ENCODE measurements at regions not wholly inside any gene's neighbourhood (a gene's known extent, or its start where the extent isn't known, plus 50 kb on each side); places are given as distances from the start of the nearest gene placed in this dataset.

DNA sequence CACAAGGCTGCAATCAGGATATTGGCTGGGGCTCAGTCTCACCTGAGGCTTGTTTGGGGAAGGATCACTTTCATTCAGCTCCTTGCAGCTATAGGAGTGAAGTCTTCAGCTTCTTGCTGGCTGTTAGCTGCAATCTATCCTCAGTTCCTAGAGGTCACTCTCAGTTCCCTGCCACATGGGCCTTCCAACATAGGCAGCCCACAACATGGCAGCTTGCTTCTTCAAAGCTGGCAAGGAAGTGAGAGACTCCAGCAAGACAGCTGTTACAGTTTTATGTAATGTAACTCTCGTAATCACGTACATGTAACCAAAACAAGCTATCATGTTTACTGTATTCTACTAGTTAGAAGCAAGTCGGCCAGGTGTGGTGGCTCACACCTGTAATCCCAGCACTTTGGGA is 226.9 kb downstream of the CDC5L start:
- no peak for DNase-seq

DNA sequence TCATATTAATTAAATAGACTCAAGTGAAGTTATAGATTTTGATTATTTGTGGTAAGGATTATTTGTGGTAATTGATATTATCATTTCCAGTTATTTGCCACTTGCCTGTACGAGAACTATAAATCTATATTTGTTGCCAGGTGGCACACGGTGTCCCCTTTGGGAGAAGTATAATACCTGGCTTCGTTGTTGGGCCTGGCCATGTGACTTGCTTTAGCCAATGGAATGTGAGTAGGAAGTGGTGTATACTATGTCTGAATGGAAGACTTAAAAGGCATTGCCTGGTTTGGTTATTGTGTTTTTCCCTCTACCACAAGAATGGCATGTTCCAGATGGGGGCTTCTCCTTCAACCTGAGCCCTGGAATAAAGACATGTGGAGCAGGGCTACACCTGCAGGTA is 228.1 kb downstream of the CDC5L start:
- DNase-seq: no peak

DNA sequence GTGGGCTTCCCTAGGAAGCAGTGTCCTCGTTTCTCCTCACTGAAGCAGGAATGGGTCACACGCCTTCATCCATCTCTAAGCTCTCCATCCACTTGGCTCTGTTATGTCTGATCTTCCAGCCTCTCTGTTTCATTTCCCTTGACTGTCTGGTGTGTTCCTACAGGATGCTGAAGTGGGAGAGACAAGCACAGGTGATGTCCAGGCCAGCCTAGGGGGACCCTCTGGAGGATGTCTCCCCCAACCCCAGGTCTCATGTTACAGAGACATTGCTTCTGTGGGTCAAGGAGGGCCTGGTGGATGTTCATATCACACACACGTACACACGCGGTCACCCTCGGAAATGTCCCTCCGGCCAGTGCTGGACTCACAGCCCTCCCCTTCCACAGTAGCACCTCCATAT is 229.9 kb downstream of the CDC5L start:
- no peak for DNase-seq

DNA sequence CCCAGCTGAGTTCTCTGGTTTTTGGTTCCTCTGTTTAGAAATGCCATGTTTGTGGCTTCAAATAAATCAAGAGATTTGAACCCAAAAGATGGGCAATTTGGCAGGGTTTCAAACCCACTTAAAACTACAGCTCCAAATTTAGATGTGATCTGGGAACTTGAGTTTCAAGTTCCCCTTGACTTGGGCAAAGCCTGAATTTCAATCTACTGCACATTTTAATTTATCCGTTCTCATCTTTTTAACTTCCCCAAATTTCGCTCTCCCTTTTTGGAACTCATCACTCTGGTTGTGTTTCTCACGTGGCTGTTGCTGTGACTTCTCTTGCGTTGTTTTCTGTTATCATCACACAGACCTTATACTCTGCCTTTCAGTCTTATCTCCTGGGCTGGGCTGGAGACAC is 230.9 kb downstream of the CDC5L start:
- no peak for DNase-seq

DNA sequence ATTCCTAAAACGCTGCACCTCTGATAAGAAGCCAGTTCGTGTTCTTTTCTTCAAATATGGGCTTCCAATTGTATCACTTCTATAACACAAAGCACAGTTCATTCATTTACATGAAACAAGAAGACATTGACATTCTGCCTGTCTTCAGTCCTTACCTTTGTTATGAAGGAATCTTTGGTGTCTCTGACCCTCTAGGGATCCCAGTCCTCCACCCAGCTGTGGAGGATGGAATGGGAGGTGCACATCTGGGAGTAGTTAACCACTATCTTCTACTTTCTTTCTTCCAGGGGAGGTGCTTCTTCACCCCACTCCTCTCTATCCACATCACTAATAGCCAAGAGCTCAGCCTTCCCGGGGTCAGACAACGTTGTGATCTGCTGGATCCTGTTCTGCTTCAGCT is 233.4 kb downstream of the CDC5L start:
- no peak for DNase-seq

DNA sequence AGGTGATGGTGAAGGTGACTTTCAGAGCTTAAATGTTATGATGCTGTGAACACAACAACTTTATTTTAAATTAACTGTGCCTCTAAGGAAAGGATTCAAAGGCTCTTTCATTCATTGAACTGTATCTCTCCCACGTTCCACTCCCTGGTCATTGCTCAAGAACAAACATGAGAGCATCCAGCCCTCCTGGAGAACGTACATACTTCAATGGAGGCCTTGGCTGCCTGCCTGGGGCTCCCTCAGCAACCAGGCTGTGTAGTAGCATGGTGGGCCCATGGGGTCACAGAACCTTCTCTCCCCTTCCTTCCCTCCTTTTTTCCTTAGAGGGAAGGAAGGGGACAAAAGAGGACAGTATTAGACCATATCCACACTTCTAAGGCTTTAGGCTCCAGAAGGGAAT is 234.3 kb downstream of the CDC5L start:
- DNase-seq: no peak

DNA sequence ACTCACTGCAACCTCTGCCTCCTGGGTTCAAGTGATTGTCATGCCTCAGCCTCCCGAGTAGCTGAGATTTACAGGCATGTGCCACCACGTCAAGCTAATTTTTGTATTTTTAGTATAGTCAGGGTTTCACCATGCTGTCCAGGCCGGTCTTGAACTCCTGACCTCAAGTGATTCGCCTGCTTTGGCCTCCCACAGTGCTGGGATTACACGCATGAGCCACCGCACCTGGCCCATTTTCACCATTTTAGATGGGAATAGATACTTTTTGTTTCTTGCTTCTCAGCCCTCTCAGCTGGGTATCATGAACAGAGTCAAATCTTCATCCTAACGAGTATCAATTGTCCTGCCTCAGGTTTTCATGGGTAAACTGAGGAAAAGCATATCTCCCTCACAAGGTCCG is 235.0 kb downstream of the CDC5L start:
- no peak for DNase-seq

DNA sequence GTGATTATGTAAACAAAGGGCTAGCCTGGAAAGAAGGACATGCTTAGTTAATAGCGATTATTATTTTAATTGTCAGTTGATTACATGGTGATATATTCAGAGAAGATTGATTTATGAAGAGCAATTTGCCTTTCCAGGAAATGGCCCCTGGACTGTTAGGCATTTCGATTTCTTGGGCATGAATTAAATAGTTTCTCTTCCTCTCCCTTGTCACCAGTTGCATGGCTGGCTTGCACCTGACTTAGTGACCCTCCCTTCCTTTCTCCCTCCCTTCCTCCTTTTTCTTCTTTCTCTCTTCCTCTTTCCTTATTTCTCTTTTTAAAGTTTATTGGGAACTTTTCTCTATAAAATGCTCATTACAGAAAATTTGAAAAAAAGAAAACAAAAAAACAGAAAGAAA is 235.4 kb downstream of the CDC5L start:
- no peak for DNase-seq

DNA sequence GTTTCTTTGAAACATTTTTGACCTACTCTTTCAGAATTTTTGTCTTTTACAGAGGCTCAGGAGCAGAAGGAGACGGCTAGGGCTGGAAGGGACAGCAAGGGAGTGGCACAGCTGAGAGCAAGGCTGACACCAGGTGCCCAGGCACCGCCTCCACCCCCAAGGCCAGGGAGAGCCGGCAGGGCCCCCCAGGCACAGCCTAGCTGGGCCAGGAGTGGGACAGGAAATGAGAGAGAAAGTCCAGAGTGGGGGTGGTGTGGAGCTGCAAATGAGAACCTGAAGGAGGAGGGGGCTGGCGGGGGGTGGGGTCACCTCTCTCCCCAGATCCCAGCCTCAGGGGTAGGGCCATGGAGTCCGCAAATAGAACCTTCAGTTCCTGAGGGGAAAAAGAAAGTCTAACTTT is 236.7 kb downstream of the CDC5L start:
- no peak for DNase-seq

DNA sequence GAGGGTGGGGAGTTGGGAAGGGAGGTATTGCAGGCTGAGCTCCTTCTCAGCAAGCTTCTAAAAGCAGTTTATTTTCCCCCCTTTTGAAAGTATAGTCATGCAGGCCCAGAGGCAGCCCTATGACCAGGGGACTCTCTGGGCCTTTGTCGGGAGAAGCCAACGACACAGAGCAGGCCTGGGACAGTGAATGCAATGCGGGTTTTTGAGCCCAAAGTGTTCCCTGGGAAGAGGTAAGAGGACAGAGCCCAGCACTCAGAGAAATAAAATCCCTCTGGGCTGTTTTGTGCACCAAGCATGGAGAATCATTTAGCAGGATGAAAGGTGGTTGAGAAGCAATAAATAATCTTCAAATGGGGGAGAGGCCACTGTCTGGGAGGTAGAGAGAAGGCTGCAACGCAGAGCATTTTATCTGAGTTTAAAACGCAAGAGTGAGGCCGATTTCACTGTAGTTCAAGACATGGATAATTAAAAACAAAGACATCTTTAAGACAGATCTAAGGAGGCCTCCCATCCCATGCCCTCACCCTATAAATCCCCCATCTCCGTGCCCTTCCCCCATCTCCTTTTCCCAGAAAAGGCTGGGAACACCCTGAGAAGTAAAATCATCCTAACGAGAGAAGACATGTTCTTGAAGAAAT is 237.5 kb downstream of the CDC5L start:
- no peak for DNase-seq

DNA sequence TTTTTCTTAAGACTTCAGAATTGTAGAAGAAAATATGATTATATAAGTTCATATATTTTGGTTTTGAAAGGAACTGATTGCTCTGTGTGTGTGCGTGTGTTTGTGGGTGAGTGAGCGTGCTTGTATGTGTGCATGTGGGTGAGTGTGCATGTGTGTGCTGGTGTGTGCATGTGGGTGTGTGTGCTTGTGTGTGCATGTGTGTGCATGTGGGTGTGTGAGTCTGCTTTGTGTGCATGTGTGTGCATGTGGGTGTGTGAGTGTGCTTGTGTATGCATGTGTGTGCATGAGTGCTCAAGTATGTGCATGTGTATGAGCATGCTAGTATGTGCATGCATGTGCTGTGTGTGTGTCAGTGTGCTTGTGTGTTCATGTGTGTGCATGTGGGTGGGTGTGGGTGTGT is 238.5 kb downstream of the CDC5L start:
- DNase-seq: no peak

DNA sequence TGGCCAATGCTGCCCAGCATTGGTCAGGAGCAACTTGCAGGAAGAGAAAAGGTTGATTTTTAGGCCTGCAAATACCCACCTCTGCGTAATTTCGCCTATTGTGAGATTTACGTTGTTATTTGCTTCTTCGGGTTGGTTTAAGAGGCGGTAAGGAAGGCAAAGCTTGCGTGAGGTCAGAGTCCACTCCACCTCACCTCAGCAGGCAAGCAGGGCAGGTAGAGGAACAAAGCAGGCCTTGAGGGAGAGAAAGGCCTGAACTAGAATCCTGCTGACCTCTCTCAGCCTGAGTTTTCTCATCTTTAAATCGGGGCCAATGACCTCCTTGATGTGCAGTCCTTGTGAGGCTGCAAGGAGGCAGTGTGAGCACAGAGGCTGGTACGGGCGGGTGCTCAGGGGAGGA is 239.1 kb downstream of the CDC5L start:
- no peak for DNase-seq

DNA sequence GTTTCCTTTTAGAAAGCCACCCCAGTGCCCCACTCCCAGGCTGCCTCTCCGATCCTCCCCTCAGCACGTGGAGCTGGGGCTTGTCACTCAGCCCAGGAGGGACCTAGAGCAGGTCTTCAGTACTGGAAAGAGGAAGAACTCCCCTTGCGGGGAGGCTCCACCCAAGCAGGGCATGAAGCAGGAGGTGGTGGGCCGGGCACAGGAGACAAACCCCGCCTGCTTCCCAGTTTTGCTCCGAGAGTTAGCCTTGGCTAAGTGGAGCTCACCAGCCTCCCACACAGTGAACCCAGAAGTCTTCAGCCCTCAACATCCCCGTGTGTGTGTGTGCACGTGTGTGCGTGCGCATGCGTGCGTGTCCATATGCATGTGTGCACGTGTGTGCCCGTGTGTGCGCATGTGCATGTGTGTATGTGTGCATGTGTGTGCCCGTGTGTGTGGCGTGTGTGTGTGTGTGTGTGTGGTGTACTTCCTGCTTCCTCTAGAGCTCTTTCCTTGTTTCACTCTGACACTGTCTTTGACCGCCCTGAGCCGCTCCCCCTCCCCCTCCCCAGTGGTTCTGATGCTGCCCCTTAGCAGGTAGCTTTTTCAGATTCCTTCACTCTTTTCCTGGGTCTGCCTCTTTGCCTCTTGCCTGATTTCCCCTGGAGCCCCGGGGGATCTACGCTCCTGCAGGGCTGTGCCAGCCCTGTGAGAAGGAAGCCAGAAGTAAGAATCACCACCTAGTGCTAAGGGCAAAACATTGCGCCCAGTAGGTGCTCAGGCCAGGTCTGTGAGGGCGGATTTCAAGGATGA is 239.8 kb downstream of the CDC5L start:
- DNase-seq: no peak

DNA sequence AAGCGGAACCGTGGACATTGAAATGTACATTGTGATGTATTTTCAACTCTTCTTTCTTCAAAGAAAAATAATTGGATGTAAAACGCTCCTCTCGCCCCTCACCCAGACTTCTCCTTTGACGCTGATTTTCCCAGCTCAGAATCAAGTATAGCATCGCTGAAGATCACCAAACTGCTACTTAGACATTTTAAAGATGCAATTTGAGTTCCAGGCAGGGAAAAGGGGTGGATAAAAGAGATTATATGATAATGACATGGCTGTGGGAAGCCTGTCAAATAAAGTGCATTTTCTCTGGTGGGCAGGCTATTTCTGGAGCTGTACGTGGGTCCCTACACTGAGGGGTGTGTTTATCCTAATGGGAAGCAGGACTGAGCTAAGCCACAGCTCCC is 240.4 kb downstream of the CDC5L start:
- DNase-seq: no peak

DNA sequence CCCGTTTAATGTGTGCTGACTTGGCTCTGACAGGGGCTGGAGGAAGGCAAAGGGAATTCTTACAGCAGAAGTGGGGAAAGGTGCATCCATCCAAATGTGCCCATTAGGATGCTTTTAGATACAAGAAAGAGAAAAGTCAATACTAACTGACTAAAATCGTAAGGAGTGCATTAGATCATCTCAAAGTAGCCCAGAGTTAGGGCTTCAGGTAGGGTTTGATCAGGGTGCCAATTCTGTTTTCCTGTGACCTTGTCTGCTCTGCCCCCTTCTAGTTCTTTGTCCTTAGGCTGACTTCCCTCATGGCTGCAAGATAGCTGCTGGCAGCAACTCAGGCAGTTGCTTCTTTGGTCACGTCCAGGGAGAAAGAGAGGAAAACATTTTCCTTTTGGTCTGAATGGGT is 240.8 kb downstream of the CDC5L start:
- no peak for DNase-seq

DNA sequence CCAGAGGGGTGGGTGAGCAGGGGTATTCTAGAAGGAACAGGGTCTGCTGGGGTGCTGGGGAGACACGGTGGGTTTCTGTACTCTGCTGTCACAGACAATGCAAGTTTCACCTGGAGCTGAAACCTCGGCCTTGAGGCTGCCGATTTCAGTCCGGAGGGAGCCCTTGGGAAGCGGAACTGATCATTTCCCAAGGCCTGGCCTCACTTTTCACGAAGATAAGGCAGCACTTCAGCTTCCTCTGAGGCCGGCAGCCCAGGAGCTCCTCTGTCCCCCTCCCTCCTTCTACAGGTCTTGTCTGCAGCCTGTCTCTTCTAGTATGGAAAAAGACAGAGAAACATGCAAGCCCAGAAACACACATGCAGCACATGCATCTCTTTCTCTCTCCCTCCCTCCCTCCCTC is 242.1 kb downstream of the CDC5L start:
- DNase-seq: no peak

DNA sequence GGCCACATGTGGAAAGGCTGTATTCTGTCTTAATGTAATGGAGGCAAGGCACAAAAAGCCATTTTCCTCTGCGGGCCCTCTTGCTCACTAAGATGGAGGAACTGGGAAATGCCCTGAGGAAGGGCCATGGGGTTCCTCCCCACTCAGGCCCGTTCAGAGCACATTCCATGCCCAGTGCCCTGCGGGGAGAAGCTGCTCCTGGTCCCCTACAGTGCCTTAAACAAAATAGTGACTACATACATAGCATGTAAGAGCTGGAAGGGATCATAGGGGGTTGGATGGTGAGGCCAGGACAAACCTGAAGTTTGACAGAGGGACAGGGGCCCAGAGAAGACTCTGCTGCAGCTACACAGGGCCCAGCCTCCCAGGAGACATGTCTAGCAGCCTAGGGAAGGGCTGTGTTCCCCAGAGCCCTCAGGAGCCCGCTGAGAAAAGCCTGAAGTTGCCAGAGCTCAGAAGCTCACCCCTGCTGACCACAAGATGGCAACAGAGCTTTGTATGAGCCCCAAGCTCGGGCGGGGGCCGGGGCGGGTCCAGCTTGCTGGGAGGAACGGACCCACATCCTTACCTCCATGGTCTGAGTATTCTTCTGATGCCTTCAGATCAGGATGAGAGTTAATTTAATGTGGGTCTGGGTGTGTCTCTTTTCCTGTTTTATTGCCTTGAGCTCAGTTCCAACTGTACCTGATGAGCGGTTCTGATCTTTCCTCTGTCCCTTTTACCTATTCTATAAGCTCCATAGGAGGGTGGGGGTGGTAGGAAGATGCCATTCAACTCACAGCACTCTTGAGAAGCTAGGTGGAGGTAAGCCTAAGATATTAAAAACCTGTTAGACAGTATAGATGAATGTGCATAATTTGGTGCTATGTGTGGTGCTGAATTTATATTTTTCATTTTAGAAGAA is 242.9 kb downstream of the CDC5L start:
- no peak for DNase-seq

DNA sequence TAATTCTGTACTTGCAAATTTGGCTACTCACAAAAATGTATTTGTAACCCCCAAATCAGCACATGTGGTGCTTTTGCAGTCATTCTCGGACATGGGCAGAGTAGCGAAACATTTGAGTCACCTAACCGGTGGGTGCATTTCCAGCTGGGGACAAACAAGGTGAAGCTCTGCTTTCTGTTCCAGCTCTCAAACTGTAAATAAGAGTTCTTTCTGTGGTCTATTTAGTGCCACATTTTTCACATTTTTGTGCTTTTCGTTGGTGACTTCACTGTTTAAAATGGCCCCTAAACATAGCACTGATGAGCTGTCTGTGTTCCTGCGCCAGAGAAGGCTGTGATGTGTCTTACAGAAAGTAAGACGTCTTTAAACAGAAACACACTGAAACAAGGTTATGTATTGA is 244.5 kb downstream of the CDC5L start:
- DNase-seq: no peak

DNA sequence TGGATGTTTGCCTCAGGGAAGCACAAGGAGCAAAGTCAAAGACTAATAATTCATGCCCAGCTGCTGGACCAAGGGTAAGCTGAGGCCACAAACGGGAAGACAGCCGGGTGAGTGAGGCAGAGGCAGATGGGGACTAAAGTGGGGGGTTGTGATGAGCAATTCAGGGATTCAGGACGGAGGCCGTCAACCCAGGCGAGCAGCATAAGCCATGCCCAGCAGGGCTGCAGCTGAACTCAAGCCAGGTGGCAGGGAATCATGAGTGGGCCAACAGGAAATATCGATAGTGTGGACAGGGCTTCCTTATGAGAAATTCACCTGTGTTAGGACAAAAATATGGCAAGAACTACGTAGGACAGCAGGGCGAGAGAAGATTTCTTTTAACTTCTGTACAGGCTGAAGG is 246.8 kb downstream of the CDC5L start:
- no peak for DNase-seq

DNA sequence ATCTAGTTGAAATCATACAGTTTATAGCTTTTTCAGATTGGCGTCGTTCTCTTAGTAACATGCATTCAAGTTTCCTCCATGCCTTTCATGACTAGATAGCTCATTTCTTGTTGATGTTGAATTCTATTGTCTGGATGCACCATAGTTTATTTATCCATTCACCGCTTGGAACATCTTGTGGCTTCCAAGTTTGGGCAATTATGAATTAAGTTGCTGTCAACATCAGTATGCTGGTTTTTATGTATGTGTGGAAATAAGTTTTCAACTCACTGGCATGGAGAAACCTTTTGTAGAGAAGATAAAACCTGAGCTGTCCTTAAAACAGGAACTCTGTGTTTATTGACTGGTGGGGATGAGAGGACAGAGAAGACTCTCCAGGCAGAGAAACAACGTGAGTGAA is 248.0 kb downstream of the CDC5L start:
- DNase-seq: no peak

DNA sequence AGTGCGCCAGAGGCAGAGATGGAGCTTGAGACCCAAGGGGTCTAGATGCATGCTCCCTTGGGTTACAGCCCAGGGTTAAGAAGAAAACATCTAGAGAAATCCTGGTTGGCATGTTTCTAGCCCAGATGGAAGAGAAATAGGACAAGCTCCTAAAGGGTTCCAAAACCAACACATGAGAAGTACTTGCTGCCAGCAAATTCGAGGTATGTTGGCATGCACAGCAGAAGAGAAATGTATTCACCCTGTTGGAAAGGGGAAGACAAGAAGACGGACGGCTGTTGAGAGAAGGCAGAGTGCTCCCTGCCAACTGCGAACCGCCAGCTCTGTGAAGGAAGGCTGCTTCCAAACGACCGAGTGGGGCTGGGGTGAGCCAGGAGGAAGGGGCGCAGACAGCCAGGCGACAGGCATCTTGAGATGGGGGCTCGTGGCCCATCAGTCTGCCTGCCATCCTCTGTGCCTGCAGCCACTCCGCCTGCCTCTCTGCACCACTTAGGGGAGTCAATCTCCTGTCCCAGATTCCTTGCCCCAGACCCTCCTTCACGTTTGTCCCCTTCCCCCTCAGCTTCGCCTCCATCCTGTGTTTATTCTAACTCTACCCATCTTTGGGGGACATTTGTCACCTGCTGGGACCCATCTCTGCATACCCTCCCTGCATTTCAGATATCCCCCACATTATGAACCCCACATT is 249.2 kb downstream of the CDC5L start:
- DNase-seq: no peak

DNA sequence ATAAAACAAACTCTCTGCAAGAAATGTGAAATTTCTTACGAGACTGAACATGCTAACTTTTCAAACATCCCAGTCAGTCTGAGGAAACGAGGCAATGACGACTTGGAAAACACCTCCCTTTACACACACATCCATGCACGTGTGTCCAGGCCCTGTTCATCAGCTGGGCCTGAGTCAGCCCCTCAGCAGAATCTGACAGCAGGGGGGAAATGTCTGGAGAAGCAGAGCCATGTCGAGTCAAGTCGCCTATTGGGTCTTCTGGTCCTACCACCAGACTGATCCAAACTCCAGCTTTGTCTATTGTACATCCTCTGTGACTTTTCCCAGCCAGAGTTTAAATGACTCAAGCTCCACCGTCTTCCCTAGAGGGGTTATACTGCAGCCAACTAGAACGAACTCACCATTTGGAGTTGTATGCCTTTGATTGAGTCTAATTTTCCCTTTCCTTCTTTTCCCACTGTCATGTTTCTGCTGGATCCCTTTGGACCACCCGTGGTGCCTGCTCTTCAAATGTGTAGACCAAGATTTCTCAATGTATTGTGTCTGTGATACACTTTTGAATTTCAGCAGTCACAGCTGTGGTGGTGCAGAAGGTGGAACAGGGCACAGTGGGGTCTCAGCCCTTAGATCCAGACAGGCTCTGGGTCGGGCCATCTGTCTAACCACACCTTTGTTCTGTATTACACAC is 254.0 kb downstream of the CDC5L start:
- no peak for DNase-seq

DNA sequence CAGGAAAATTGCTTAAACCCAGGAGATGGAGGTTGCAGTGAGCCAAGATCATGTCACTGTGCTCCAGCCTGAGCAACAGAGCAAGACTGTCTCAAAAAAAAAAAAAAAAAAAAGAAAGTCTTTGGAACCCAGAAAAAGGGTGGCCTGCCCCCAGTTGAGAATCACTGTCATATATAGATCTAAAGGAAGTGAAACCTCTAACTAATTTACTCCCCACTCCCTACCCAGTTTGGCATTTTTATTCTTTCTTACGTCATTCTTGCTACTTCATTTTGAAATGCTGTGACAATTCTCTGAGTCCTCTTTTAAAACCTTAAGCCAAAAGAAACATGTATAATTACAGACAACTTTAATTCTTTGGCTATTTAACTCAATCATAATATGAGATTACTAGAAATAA is 254.8 kb downstream of the CDC5L start:
- DNase-seq: no peak

Measured in activated naive CD4-positive, alpha-beta T cell (primary cell).